Chondrocyte (in vitro differentiated cells): ENCODE measurements at regions not wholly inside any gene's neighbourhood (a gene's known extent, or its start where the extent isn't known, plus 50 kb on each side); places are given as distances from the start of the nearest gene placed in this dataset.

Experiments used
- DNase-seq: peaks from one replicate; pipeline ENCODE4 v3.0.0; 2021; ENCODE audit warnings: mixed read lengths, low spot score
- H3K27ac Mint-ChIP-seq: one replicate; pipeline ENCODE4 v1.8.0; 2021; ENCODE audit warnings: mild to moderate bottlenecking, moderate library complexity, mixed read lengths; ENCODE audit not compliant: unreplicated experiment
- H3K27me3 Mint-ChIP-seq: 2 replicates; pipeline ENCODE4 v1.8.0; 2021; ENCODE audit warnings: low read depth, mixed read lengths
- H3K36me3 Mint-ChIP-seq: 2 replicates; pipeline ENCODE4 v1.8.0; 2021; ENCODE audit warnings: low read depth, mixed read lengths
- H3K4me1 Mint-ChIP-seq: 2 replicates; pipeline ENCODE4 v1.8.0; 2021; ENCODE audit warnings: low read depth, mild to moderate bottlenecking, mixed read lengths
- H3K4me3 Mint-ChIP-seq: one replicate; pipeline ENCODE4 v1.8.0; 2021; ENCODE audit warnings: mild to moderate bottlenecking, moderate library complexity, mixed read lengths; ENCODE audit not compliant: unreplicated experiment
- H3K9me3 Mint-ChIP-seq: 2 replicates; pipeline ENCODE4 v1.8.0; 2021; ENCODE audit warnings: low read depth, mixed read lengths
- CTCF ChIP-seq: fragments of 200-600 bp; sonication (generic); IDR thresholded peaks from 2 replicates; pipeline ENCODE4 v1.5.0; 2021; ENCODE audit warnings: antibody characterized with exemption, mild to moderate bottlenecking, moderate library complexity

DNA sequence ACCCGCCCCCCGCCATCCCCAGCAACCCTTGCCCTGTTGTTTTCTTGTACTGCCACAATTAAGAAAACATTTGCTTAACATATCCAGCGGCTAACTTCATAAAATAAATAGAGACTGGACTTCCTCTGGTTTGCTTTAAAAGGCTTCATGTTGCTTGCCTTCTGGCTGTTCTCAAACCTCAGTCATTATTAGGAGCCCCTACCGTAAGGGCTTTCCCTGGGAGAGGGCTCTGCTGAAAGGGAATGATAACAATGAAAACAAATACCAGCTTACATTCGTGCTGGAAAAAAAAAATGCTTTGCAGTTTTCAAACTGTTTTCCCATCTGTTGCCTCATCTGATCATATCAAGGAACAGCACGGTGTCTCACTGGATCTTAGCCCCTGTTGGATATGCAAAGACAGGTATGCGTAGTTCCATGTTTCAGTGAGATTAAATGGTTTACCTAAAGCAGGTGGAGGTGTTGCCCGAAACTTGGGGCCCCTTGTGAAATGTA, 77.2 kb upstream of the VGLL4 start:
- peak overlapping the region; percentile 85 for H3K4me3 Mint-ChIP-seq
- TF ChIP-seq CTCF = no peak
- no peaks in the 10 kb centered on the region for H3K9me3 Mint-ChIP-seq
- peaks cover 2% of the 10 kb centered on the region for H3K36me3 Mint-ChIP-seq
- H3K27me3 Mint-ChIP-seq = peaks cover 14% of the 10 kb centered on the region
- peak overlapping the region; percentile 96 for H3K27ac Mint-ChIP-seq
- no peak for DNase-seq
- peaks cover 41% of the 10 kb centered on the region for H3K4me1 Mint-ChIP-seq

- H3K4me1 Mint-ChIP-seq = peaks cover 45% of the 10 kb centered on the region
- H3K27ac Mint-ChIP-seq = peak overlapping the region; percentile 96
- H3K9me3 Mint-ChIP-seq = no peaks in the 10 kb centered on the region
- DNase-seq = peak; percentile 90
- peak; percentile 40 for TF ChIP-seq CTCF
- H3K4me3 Mint-ChIP-seq = peak overlapping the region; percentile 85
- peaks cover 2% of the 10 kb centered on the region for H3K36me3 Mint-ChIP-seq
- H3K27me3 Mint-ChIP-seq = peaks cover 9% of the 10 kb centered on the region
Observed at GRCh38 chr3:11720304-11720898, 76.7 kb upstream of the VGLL4 start.

DNA sequence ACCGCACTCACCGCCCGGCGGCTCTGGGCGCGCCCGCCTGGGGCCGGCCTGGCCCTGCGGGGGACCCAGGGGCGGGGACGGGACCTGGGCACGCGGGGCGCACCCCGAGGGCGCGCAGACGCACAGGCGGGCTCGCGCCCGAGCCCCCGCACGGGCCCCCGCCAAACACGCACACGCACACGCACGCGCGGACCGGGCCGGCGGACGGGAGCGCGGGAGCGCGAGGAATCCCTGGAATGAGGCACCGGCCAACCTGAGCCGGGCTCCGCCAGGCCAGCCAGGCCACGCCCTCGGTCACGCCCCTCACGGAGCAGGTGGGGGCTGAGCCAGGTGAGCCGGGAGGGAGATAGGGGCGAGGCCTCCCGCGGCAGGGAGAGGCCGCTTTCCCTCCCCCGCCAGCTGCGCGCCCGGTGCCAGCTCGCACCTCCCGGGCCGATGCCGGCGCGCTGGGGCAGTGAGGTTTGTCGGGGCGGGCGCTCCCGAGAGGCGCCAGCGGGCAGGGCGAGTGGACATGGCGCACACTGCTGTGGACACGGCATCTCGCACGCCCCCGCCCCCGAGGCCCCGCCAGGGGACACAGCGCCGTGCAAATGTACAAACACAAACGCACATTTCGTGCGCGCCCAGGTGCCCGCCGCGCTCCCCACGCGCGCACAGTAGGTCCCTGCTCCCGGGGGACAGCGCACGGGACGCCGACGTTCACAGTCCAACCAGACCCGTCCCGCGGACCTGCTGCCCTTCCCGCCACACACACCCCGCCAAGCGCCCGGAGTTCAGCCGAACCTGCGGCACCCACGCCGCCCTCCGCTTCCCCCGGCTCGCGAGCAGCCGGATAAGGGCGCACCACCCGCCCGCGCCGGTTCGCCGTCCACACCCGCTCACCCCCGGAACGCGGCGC, 75.9 kb upstream of the VGLL4 start:
- Mint-ChIP-seq H3K4me3 (peak overlapping the region; percentile 91), H3K36me3 (no peaks in the 10 kb centered on the region), H3K4me1 (peaks cover 45% of the 10 kb centered on the region), H3K27ac (peak overlapping the region; percentile 82), H3K9me3 (no peaks in the 10 kb centered on the region), H3K27me3 (peaks cover 5% of the 10 kb centered on the region)
- peak; percentile 94 for DNase-seq
- no peak for TF ChIP-seq CTCF

GRCh38 chr3:11718637-11719405, 75.1 kb upstream of the VGLL4 start:
- DNase-seq = peak; percentile 92
- no peaks in the 10 kb centered on the region for H3K36me3 Mint-ChIP-seq
- H3K27ac Mint-ChIP-seq = peak overlapping the region; percentile 99
- H3K27me3 Mint-ChIP-seq = peaks cover 3% of the 10 kb centered on the region
- H3K9me3 Mint-ChIP-seq = no peaks in the 10 kb centered on the region
- no peak for TF ChIP-seq CTCF
- peaks cover 49% of the 10 kb centered on the region for H3K4me1 Mint-ChIP-seq
- peak overlapping the region; percentile 91 for H3K4me3 Mint-ChIP-seq
